PC-3 (cell line): ENCODE measurements at regions not wholly inside any gene's neighbourhood (a gene's known extent, or its start where the extent isn't known, plus 50 kb on each side); places are given as distances from the start of the nearest gene placed in this dataset.

Experiments
- EZH2 ChIP-seq: fragments of 300-600 bp; sonication (generic); IDR thresholded peaks from one replicate; pipeline ENCODE4 v1.6.1; 2017; ENCODE audit warnings: antibody characterized with exemption, mild to moderate bottlenecking, low read length; ENCODE audit not compliant: unreplicated experiment
- EZH2phosphoT487 ChIP-seq: fragments of 300-600 bp; sonication (generic); IDR thresholded peaks from 2 replicates; pipeline ENCODE4 v1.6.1; 2018; ENCODE audit warnings: mild to moderate bottlenecking, antibody characterized with exemption, low read length, borderline replicate concordance
- TF ChIP-seq, protein P1 (sequence below): fragments of 300-600 bp; sonication (generic); conservative IDR thresholded peaks from 2 replicates; pipeline ENCODE4 v1.5.1; 2017; ENCODE audit warnings: antibody characterized with exemption, low read depth, mild to moderate bottlenecking, low read length

- TF ChIP-seq, protein P1, sequence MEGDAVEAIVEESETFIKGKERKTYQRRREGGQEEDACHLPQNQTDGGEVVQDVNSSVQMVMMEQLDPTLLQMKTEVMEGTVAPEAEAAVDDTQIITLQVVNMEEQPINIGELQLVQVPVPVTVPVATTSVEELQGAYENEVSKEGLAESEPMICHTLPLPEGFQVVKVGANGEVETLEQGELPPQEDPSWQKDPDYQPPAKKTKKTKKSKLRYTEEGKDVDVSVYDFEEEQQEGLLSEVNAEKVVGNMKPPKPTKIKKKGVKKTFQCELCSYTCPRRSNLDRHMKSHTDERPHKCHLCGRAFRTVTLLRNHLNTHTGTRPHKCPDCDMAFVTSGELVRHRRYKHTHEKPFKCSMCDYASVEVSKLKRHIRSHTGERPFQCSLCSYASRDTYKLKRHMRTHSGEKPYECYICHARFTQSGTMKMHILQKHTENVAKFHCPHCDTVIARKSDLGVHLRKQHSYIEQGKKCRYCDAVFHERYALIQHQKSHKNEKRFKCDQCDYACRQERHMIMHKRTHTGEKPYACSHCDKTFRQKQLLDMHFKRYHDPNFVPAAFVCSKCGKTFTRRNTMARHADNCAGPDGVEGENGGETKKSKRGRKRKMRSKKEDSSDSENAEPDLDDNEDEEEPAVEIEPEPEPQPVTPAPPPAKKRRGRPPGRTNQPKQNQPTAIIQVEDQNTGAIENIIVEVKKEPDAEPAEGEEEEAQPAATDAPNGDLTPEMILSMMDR, result no peak
- TF ChIP-seq EZH2 (no peak), EZH2phosphoT487 (no peak)
Measured at GRCh38 chr14:66046591-66046990, 439.6 kb upstream of the CCDC196 start.
